ENCODE measurements at regions not wholly inside any gene's neighbourhood (a gene's known extent, or its start where the extent isn't known, plus 50 kb on each side); places are given as distances from the start of the nearest gene placed in this dataset.
"Not testable (repeated sequence)": the region's sequence is repeated elsewhere in the genome, so short reads cannot be mapped to it uniquely, and the experiment has no call there.

DNA sequence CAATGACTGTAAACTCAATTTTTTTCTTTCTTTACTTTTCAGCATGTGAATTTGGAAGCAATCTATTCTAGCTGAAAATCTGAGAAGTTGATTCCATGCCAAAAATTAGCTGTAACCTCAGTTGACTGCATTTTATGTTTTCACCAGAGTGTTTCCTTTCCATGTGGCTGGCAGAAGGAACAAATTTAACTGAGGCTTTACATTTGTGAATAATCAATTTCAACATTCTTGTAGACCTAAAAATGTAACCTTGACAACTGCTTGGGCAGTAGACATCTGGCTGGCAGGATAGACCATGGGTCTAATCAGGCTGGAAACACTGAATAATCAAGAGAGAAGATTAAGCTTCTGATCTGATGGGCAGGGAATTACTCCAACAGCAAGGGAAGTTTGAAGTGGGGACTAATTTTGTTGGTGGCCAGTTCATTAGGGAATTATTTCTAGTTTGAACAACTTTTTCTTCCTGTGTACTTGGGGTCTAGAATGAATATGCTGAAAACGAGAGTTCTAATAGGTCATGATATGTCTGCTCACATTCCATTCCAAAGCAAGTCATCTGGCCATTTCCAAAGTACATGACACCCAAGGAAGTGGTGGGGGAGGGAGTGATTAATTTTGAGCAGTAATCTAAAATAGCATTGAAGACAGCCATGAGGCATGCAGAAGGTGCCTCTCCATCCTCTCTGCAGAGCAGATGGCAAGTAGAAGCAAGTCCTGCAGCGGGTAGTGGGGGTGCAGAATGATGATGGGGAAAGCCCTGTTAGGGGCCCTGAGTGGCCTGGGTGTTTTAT, 68.2 kb downstream of the ATP23 start:
- Histone ChIP-seq H3K27me3 (replicated peaks in 1 of 4; ENCODE audit: control extremely low read depth in 1 of 4, control insufficient read depth in 3 of 4, insufficient read depth in 4 of 4, low read length in 3 of 4) (no peaks in the 10 kb centered on the region), H3K27ac (ENCODE audit: low read length in 2 of 2) (no peak overlapping the region), H3K79me2 (ENCODE audit: control insufficient read depth, insufficient read depth, low read length) (no peaks in the 10 kb centered on the region), H3K36me3 (replicated peaks in 1 of 2; ENCODE audit: control extremely low read depth in 1 of 2, control insufficient read depth in 1 of 2, extremely low read depth in 1 of 2, insufficient read depth in 2 of 2, low read length in 1 of 2) (no peaks in the 10 kb centered on the region), H3K4me3 (ENCODE audit: control extremely low read depth in 1 of 5, extremely low read depth in 1 of 5, insufficient read depth in 1 of 5, low read depth in 2 of 5, low read length in 4 of 5) (no peak overlapping the region), H3K9me3 (ENCODE audit: control extremely low read depth in 1 of 3, control insufficient read depth in 2 of 3, insufficient read depth in 1 of 3, low read length in 2 of 3) (no peaks in the 10 kb centered on the region), H2AFZ (ENCODE audit: insufficient read depth, low read depth, low read length, poor library complexity, severe bottlenecking) (no peak overlapping the region), H3K9ac (ENCODE audit: low read length) (no peak overlapping the region), H3K4me2 (replicated peaks; ENCODE audit: low read depth, low read length, poor library complexity, severe bottlenecking) (no peak overlapping the region), H3K4me1 (ENCODE audit: control insufficient read depth in 2 of 2, insufficient read depth in 2 of 2, low read length in 2 of 2) (no peaks in the 10 kb centered on the region), H4K20me1 (ENCODE audit: control insufficient read depth, insufficient read depth, low read length, poor library complexity, severe bottlenecking) (no peaks in the 10 kb centered on the region)
- intact Hi-C loops (cut with micrococcal nuclease), result no loop called here
- Mint-ChIP-seq H3K27me3 (peaks cover 8% of the 10 kb centered on the region), H3K4me1 (no peaks in the 10 kb centered on the region), H3K27ac (no peak overlapping the region), H3K4me3 (no peak overlapping the region), H3K9me3 (ENCODE audit: insufficient read depth) (peaks cover 7% of the 10 kb centered on the region)
- CTCF ChIA-PET, result no interaction called here
- DNase-seq (no peak), ATAC-seq (ENCODE audit: low read depth) (no peak)
- POLR2A ChIA-PET, result no interaction called here
- TF ChIP-seq, protein P1, sequence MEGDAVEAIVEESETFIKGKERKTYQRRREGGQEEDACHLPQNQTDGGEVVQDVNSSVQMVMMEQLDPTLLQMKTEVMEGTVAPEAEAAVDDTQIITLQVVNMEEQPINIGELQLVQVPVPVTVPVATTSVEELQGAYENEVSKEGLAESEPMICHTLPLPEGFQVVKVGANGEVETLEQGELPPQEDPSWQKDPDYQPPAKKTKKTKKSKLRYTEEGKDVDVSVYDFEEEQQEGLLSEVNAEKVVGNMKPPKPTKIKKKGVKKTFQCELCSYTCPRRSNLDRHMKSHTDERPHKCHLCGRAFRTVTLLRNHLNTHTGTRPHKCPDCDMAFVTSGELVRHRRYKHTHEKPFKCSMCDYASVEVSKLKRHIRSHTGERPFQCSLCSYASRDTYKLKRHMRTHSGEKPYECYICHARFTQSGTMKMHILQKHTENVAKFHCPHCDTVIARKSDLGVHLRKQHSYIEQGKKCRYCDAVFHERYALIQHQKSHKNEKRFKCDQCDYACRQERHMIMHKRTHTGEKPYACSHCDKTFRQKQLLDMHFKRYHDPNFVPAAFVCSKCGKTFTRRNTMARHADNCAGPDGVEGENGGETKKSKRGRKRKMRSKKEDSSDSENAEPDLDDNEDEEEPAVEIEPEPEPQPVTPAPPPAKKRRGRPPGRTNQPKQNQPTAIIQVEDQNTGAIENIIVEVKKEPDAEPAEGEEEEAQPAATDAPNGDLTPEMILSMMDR (IDR thresholded peaks at IDR 0.05), result no peak
- no peak for TF ChIP-seq EZH2 (IDR thresholded peaks at IDR 0.05; ENCODE audit: borderline replicate concordance, insufficient read depth, low read depth, low read length, poor library complexity, severe bottlenecking)
- no CpG with 5 or more reads among the region's 2 CpGs for WGBS (ENCODE audit: insufficient coverage)

DNA sequence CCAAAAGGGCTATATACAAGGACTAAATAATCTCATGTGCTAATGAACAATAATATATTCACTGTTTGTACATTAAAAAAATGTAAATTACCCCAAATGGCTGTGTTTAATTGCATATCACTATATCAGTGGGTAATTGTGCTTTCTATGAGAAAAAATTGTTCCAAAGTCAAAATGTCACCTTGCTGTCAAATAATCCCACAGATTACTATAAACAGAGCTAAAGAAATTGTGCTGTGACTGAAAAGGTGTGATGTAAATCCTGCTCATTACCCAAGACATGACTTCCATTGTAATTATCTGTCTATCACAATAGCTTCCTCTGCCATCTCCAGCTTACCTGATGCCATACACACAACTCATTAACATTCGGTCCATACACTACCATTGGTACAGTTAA, 70.3 kb downstream of the ATP23 start:
- Mint-ChIP-seq H3K27me3 (no peaks in the 10 kb centered on the region), H3K4me3 (no peak overlapping the region), H3K4me1 (no peaks in the 10 kb centered on the region), H3K27ac (no peak overlapping the region), H3K9me3 (ENCODE audit: insufficient read depth) (peaks cover 7% of the 10 kb centered on the region)
- no CpG with 5 or more reads among the region's 1 CpG for WGBS (ENCODE audit: insufficient coverage)
- no peaks in the 10 kb centered on the region for H3K36me3 ChIP-seq (replicated peaks in 1 of 2; ENCODE audit: control extremely low read depth in 1 of 2, control insufficient read depth in 1 of 2, extremely low read depth in 1 of 2, insufficient read depth in 2 of 2, low read length in 1 of 2)
- H3K4me2 ChIP-seq (replicated peaks; ENCODE audit: low read depth, low read length, poor library complexity, severe bottlenecking), result no peak overlapping the region
- no peak for ATAC-seq (ENCODE audit: low read depth)
- DNase-seq, result no peak
- no peak for TF ChIP-seq EZH2 (IDR thresholded peaks at IDR 0.05; ENCODE audit: borderline replicate concordance, insufficient read depth, low read depth, low read length, poor library complexity, severe bottlenecking)
- TF ChIP-seq, protein P1 (IDR thresholded peaks at IDR 0.05), result no peak
- H4K20me1 ChIP-seq (ENCODE audit: control insufficient read depth, insufficient read depth, low read length, poor library complexity, severe bottlenecking), result no peaks in the 10 kb centered on the region
- no peak overlapping the region for H3K9ac ChIP-seq (ENCODE audit: low read length)
- H3K9me3 ChIP-seq (ENCODE audit: control extremely low read depth in 1 of 3, control insufficient read depth in 2 of 3, insufficient read depth in 1 of 3, low read length in 2 of 3), result peaks cover 0 to 2% (median 0%) of the 10 kb centered on the region in 3 donors
- H3K4me3 ChIP-seq (ENCODE audit: control extremely low read depth in 1 of 5, extremely low read depth in 1 of 5, insufficient read depth in 1 of 5, low read depth in 2 of 5, low read length in 4 of 5), result no peak overlapping the region
- no peak overlapping the region for H3K27ac ChIP-seq (ENCODE audit: low read length in 2 of 2)
- ChIA-PET CTCF (no interaction called here), POLR2A (no interaction called here)
- no peaks in the 10 kb centered on the region for H3K4me1 ChIP-seq (ENCODE audit: control insufficient read depth in 2 of 2, insufficient read depth in 2 of 2, low read length in 2 of 2)
- H3K27me3 ChIP-seq (replicated peaks in 1 of 4; ENCODE audit: control extremely low read depth in 1 of 4, control insufficient read depth in 3 of 4, insufficient read depth in 4 of 4, low read length in 3 of 4), result no peaks in the 10 kb centered on the region
- intact Hi-C loops (cut with micrococcal nuclease), result no loop called here
- H2AFZ ChIP-seq (ENCODE audit: insufficient read depth, low read depth, low read length, poor library complexity, severe bottlenecking), result no peak overlapping the region
- H3K79me2 ChIP-seq (ENCODE audit: control insufficient read depth, insufficient read depth, low read length), result no peaks in the 10 kb centered on the region

DNA sequence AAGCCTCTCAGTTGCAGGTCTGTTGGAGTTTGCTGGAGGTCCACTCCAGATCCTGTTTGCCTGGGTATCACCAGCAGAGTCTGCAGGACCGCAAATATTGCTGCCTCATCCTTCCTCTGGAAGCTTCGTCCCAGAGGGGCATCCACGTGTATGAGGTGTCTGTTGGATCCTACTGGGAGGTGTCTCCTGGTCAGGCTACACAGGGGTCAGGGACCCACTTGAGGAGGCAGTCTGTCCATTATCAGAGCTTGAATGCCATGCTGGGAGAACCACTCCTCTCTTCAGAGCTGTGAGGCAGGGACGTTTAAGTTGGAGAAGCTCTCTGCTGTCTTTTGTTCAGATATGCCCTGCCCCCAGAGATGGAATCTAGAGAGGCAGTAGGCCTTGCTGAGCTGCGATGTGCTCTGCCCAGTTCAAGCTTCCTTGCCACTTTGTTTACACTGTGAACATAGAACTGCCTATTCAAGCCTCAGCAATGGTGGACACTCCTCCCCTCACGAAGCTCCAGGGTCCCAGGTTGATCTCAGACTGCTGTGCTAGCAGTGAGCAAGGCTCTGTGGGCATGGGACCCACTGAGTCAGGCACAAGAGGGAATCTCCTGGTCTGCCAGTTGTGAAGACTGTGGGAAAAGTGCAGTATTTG, 81.1 kb downstream of the ATP23 start:
- H3K27ac Mint-ChIP-seq; H3K4me1 ChIP-seq (ENCODE audit: control insufficient read depth in 2 of 2, insufficient read depth in 2 of 2, low read length in 2 of 2); H3K4me3 Mint-ChIP-seq; H3K27ac ChIP-seq (ENCODE audit: low read length in 2 of 2); DNase-seq; H3K4me1 Mint-ChIP-seq; H4K20me1 ChIP-seq (ENCODE audit: control insufficient read depth, insufficient read depth, low read length, poor library complexity, severe bottlenecking); intact Hi-C loops (cut with micrococcal nuclease); H3K36me3 ChIP-seq (replicated peaks in 1 of 2; ENCODE audit: control extremely low read depth in 1 of 2, control insufficient read depth in 1 of 2, extremely low read depth in 1 of 2, insufficient read depth in 2 of 2, low read length in 1 of 2); H3K9me3 ChIP-seq (ENCODE audit: control extremely low read depth in 1 of 3, control insufficient read depth in 2 of 3, insufficient read depth in 1 of 3, low read length in 2 of 3); H3K79me2 ChIP-seq (ENCODE audit: control insufficient read depth, insufficient read depth, low read length); H2AFZ ChIP-seq (ENCODE audit: insufficient read depth, low read depth, low read length, poor library complexity, severe bottlenecking); H3K27me3 ChIP-seq (replicated peaks in 1 of 4; ENCODE audit: control extremely low read depth in 1 of 4, control insufficient read depth in 3 of 4, insufficient read depth in 4 of 4, low read length in 3 of 4); ATAC-seq (ENCODE audit: low read depth); H3K9me3 Mint-ChIP-seq (ENCODE audit: insufficient read depth); H3K4me3 ChIP-seq (ENCODE audit: control extremely low read depth in 1 of 5, extremely low read depth in 1 of 5, insufficient read depth in 1 of 5, low read depth in 2 of 5, low read length in 4 of 5); CTCF ChIA-PET; POLR2A ChIA-PET; H3K9ac ChIP-seq (ENCODE audit: low read length); H3K4me2 ChIP-seq (replicated peaks; ENCODE audit: low read depth, low read length, poor library complexity, severe bottlenecking): not testable (repeated sequence)
- peaks cover 17% of the 10 kb centered on the region for H3K27me3 Mint-ChIP-seq
- 93% methylated on average over 5 of the region's 6 CpGs for WGBS (ENCODE audit: insufficient coverage)

All from B cell (primary cell).